ENCODE measurements at regions not wholly inside any gene's neighbourhood (a gene's known extent, or its start where the extent isn't known, plus 50 kb on each side); places are given as distances from the start of the nearest gene placed in this dataset.

GRCh38 chr1:59151860-59152259 is 145.0 kb upstream of the FGGY start:
- TF ChIP-seq CTCF (optimal IDR thresholded peaks at IDR 0.05 in 1 of 3, IDR thresholded peaks at IDR 0.05 in 1 of 3, conservative IDR thresholded peaks at IDR 0.05 in 1 of 3; ENCODE audit: extremely low read depth in 1 of 3, insufficient read depth in 2 of 3, low read length in 3 of 3) = no peak
- TF ChIP-seq EZH2 (IDR thresholded peaks at IDR 0.05; ENCODE audit: low read length) = no peak
